A204.1 (cell line): ENCODE measurements at regions not wholly inside any gene's neighbourhood (a gene's known extent, or its start where the extent isn't known, plus 50 kb on each side); places are given as distances from the start of the nearest gene placed in this dataset.

ENCODE experiments used
- FAIRE-seq: peaks from 2 replicates; lab custom pipeline; 2012; peaks lifted over from hg19 to GRCh38; lab: Jason Lieb, UNC

GRCh38 chr15:94607176-94607654 is 375.9 kb downstream of the MCTP2 start:
- FAIRE-seq = no peak

GRCh38 chr15:94610069-94610468 is 378.7 kb downstream of the MCTP2 start:
- FAIRE-seq = no peak

GRCh38 chr15:94610485-94610884 is 379.1 kb downstream of the MCTP2 start:
- no peak for FAIRE-seq

- no peak for FAIRE-seq
Observed at GRCh38 chr15:94611656-94612055, 380.3 kb downstream of the MCTP2 start.

GRCh38 chr15:94615688-94616087 is 384.3 kb downstream of the MCTP2 start:
- no peak for FAIRE-seq

- FAIRE-seq = no peak
Observed at GRCh38 chr15:94620632-94621031, 389.3 kb downstream of the MCTP2 start.

- FAIRE-seq = no peak
Observed at GRCh38 chr15:94621736-94622135, 390.4 kb downstream of the MCTP2 start.

GRCh38 chr15:94626949-94627348 is 395.6 kb downstream of the MCTP2 start:
- no peak for FAIRE-seq

GRCh38 chr15:94631608-94632007 is 400.2 kb downstream of the MCTP2 start:
- no peak for FAIRE-seq

GRCh38 chr15:94638183-94638582 is 406.8 kb downstream of the MCTP2 start:
- FAIRE-seq = no peak

GRCh38 chr15:94639701-94640100 is 408.3 kb downstream of the MCTP2 start:
- no peak for FAIRE-seq

- no peak for FAIRE-seq
Observed at GRCh38 chr15:94644433-94644832, 413.1 kb downstream of the MCTP2 start.

GRCh38 chr15:94653071-94653470 is 421.7 kb downstream of the MCTP2 start:
- FAIRE-seq = no peak

GRCh38 chr15:94655249-94655880 is 424.0 kb downstream of the MCTP2 start:
- FAIRE-seq = no peak

- no peak for FAIRE-seq
Observed at GRCh38 chr15:94665676-94666441, 434.5 kb downstream of the MCTP2 start.

- FAIRE-seq = no peak
Observed at GRCh38 chr15:94666553-94666952, 435.2 kb downstream of the MCTP2 start.

GRCh38 chr15:94667109-94667508 is 435.7 kb downstream of the MCTP2 start:
- FAIRE-seq = no peak

- peak; percentile 95 for FAIRE-seq
Observed at GRCh38 chr15:94670438-94671034, 439.2 kb downstream of the MCTP2 start.

GRCh38 chr15:94671858-94672532 is 440.6 kb downstream of the MCTP2 start:
- no peak for FAIRE-seq

- no peak for FAIRE-seq
Observed at GRCh38 chr15:94673801-94674200, 442.4 kb downstream of the MCTP2 start.

- FAIRE-seq = no peak
Observed at GRCh38 chr15:94674296-94674695, 442.9 kb downstream of the MCTP2 start.

GRCh38 chr15:94677202-94677790 is 445.9 kb downstream of the MCTP2 start:
- FAIRE-seq = no peak
